Gastrocnemius medialis (tissue), 4 donors: ENCODE measurements at regions not wholly inside any gene's neighbourhood (a gene's known extent, or its start where the extent isn't known, plus 50 kb on each side); places are given as distances from the start of the nearest gene placed in this dataset.

Experiments used
- CTCF ChIP-seq, 5 experiments: fragments of 450-650 bp in 3 of 5; fragments of 200-600 bp in 2 of 5; sonication (generic) in 2 of 5; IDR thresholded peaks in 4 of 5; conservative IDR thresholded peaks in 1 of 5; 1 replicate in 4 of 5; 2 replicates in 1 of 5; pipeline ENCODE4 v1.5.1; 2016 to 2019; ENCODE audit warnings: antibody characterized with exemption in 5 of 5, mild to moderate bottlenecking in 3 of 5, moderate library complexity in 3 of 5
- POLR2A ChIP-seq, 2 donors: fragments of 450-650 bp; IDR thresholded peaks; one replicate each; pipeline ENCODE4 v1.6.1; 2017; ENCODE audit warnings: antibody characterized with exemption in 2 of 2, mild to moderate bottlenecking in 2 of 2, moderate library complexity in 2 of 2

GRCh38 chr12:105523164-105524057 is 192.9 kb downstream of the C12orf75 start:
- no peak for TF ChIP-seq POLR2A (IDR thresholded peaks at IDR 0.05)
- no peak for TF ChIP-seq CTCF (IDR thresholded peaks at IDR 0.05 in 4 of 5, conservative IDR thresholded peaks at IDR 0.05 in 1 of 5)
